Stomach (tissue), 4 donors: ENCODE measurements at regions not wholly inside any gene's neighbourhood (a gene's known extent, or its start where the extent isn't known, plus 50 kb on each side); places are given as distances from the start of the nearest gene placed in this dataset.

ENCODE experiments used
- EP300 ChIP-seq: sonication (generic); formaldehyde crosslinking; IDR thresholded peaks from one replicate; pipeline ENCODE4 v1.6.1; 2017; ENCODE audit warnings: antibody characterized with exemption
- POLR2A ChIP-seq, 4 donors: fragments of 450-650 bp; IDR thresholded peaks; one replicate each; pipeline ENCODE4 v1.6.1; 2016; ENCODE audit warnings: antibody characterized with exemption in 4 of 4, control low read depth in 2 of 4, mild to moderate bottlenecking in 1 of 4, moderate library complexity in 1 of 4
- POLR2AphosphoS5 ChIP-seq, 3 donors: sonication (generic); formaldehyde crosslinking; IDR thresholded peaks; one replicate each; pipeline ENCODE4 v1.6.1; 2016; ENCODE audit warnings: antibody characterized with exemption in 3 of 3
- TF ChIP-seq, protein P1 (sequence below), 7 experiments: fragments of 450-650 bp in 4 of 7; fragments of 200-600 bp in 3 of 7; sonication (generic) in 3 of 7; IDR thresholded peaks; one replicate each; pipeline ENCODE4 v1.5.1; 2016 to 2019; ENCODE audit warnings: antibody characterized with exemption in 7 of 7, control low read depth in 2 of 7, mild to moderate bottlenecking in 1 of 7

- TF ChIP-seq, protein P1, sequence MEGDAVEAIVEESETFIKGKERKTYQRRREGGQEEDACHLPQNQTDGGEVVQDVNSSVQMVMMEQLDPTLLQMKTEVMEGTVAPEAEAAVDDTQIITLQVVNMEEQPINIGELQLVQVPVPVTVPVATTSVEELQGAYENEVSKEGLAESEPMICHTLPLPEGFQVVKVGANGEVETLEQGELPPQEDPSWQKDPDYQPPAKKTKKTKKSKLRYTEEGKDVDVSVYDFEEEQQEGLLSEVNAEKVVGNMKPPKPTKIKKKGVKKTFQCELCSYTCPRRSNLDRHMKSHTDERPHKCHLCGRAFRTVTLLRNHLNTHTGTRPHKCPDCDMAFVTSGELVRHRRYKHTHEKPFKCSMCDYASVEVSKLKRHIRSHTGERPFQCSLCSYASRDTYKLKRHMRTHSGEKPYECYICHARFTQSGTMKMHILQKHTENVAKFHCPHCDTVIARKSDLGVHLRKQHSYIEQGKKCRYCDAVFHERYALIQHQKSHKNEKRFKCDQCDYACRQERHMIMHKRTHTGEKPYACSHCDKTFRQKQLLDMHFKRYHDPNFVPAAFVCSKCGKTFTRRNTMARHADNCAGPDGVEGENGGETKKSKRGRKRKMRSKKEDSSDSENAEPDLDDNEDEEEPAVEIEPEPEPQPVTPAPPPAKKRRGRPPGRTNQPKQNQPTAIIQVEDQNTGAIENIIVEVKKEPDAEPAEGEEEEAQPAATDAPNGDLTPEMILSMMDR (IDR thresholded peaks at IDR 0.05) = no peak
- TF ChIP-seq POLR2AphosphoS5 (IDR thresholded peaks at IDR 0.05) = no peak
- TF ChIP-seq POLR2A (IDR thresholded peaks at IDR 0.05) = no peak
- TF ChIP-seq EP300 = no peak
Observed at GRCh38 chr1:188023206-188023605, 1194.5 kb downstream of the PLA2G4A start.
